ENCODE measurements at regions not wholly inside any gene's neighbourhood (a gene's known extent, or its start where the extent isn't known, plus 50 kb on each side); places are given as distances from the start of the nearest gene placed in this dataset.

- TF ChIP-seq FOXK2 (IDR thresholded peaks at IDR 0.05) (no peak), TARDBP (IDR thresholded peaks at IDR 0.05) (no peak), PKNOX1 (IDR thresholded peaks at IDR 0.05) (no peak), ELF4 (IDR thresholded peaks at IDR 0.05) (no peak), BHLHE40 (IDR thresholded peaks at IDR 0.05; ENCODE audit: borderline replicate concordance) (no peak), SP1 (IDR thresholded peaks at IDR 0.05) (no peak), SUZ12 (IDR thresholded peaks at IDR 0.05) (no peak), ARNT (IDR thresholded peaks at IDR 0.05) (no peak), L3MBTL2 (conservative IDR thresholded peaks at IDR 0.05) (no peak), LEF1 (IDR thresholded peaks at IDR 0.05; ENCODE audit: borderline replicate concordance) (no peak), ZNF384 (IDR thresholded peaks at IDR 0.05) (no peak), CTBP1 (IDR thresholded peaks at IDR 0.05; ENCODE audit: borderline replicate concordance) (no peak)
Observed at GRCh38 chr16:6841392-6841791, 491.3 kb upstream of the RBFOX1 start.
